Activated CD8-positive, alpha-beta T cell treated with anti-CD3 and anti-CD28 coated beads, Interleukin-2, amount 10 ng/mL, durations not matched to agents 7 days and 5 days (primary cell): ENCODE measurements at regions not wholly inside any gene's neighbourhood (a gene's known extent, or its start where the extent isn't known, plus 50 kb on each side); places are given as distances from the start of the nearest gene placed in this dataset.

Experiments
- ATAC-seq: fragments of 150-1000 bp; cut with Tn5 transposase; one replicate; pipeline ENCODE4 v1.10.0; 2021; ENCODE audit warnings: moderate library complexity
- CTCF ChIA-PET: fragments of 350-600 bp; sonication (Branson Sonifier 250); formaldehyde crosslinking; loops from one replicate; lab custom pipeline; 2021; ENCODE audit warnings: antibody characterized with exemption; lab: Charles Lee
- POLR2A ChIA-PET: fragments of 350-600 bp; sonication (Branson Sonifier 250); formaldehyde crosslinking; loops from one replicate; lab custom pipeline; 2021; ENCODE audit warnings: antibody characterized with exemption; lab: Charles Lee
- DNase-seq: peaks from one replicate; pipeline ENCODE4 v3.0.0-alpha.2; 2020
- H3K27ac Mint-ChIP-seq: one replicate; pipeline ENCODE4 v1.8.0; 2021; ENCODE audit warnings: mild to moderate bottlenecking, mixed read lengths
- H3K27me3 Mint-ChIP-seq: one replicate; pipeline ENCODE4 v1.8.0; 2021; ENCODE audit warnings: low read depth, mixed read lengths
- H3K36me3 Mint-ChIP-seq: one replicate; pipeline ENCODE4 v1.8.0; 2021; ENCODE audit warnings: low read depth, mixed read lengths
- H3K4me1 Mint-ChIP-seq: one replicate; pipeline ENCODE4 v1.8.0; 2021; ENCODE audit warnings: low read depth, mixed read lengths
- H3K4me3 Mint-ChIP-seq: one replicate; pipeline ENCODE4 v1.8.0; 2021; ENCODE audit warnings: mild to moderate bottlenecking, mixed read lengths
- H3K9me3 Mint-ChIP-seq: one replicate; pipeline ENCODE4 v1.8.0; 2022; ENCODE audit warnings: mixed read lengths; ENCODE audit not compliant: insufficient read depth

DNA sequence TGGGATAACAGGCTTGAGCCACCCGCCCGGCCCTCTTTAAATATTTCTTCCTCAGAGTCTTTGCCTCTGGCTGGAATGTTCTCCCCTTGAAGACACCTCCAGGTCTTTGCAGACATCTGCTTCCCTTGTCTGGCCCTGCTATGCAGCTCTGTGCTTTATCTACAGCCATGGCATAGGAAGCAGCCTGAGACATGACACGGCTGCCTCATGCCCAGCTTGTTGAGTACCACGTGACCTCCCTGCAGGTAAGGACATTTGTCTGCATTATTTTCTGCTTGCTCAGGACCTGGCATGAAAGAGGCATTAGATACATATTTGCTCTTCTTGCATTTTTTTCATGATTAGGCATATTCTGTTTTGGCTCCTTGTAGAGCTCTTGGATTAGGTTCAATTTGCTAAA, 113.8 kb upstream of the KLF6 start:
- Mint-ChIP-seq H3K27me3 (no peaks in the 10 kb centered on the region), H3K4me3 (no peak overlapping the region), H3K36me3 (no peaks in the 10 kb centered on the region), H3K27ac (no peak overlapping the region), H3K4me1 (peaks cover 34% of the 10 kb centered on the region), H3K9me3 (no peaks in the 10 kb centered on the region)
- no peak for ATAC-seq
- CTCF ChIA-PET: no interaction called here
- POLR2A ChIA-PET: interaction anchor here (0.6 to 1.1 kb wide), 3 partner anchors 11 to 36 kb away, joined by 3 read pairs; no protein-coding TSS in a partner anchor
- DNase-seq: no peak

DNA sequence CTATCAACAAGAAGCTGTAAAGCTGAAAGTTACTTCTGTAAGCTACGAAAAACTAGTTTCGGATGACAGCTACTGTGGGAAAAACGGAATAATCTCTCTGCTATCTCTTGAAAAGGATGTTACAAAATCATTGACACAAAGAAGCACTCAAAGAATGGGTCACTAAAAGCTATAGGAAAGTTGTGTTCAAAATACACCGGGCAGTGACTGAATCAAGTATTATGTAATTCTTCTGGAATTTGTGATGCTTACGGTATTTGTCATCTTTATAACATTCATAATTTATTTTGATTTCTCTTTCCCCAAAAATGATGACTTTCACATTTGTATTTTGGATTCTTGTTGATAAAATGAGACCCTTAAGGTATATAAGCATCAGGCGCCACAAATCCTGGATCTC, 112.1 kb upstream of the KLF6 start:
- CTCF ChIA-PET: no interaction called here
- ATAC-seq (no peak), DNase-seq (no peak)
- Mint-ChIP-seq H3K36me3 (no peaks in the 10 kb centered on the region), H3K9me3 (no peaks in the 10 kb centered on the region), H3K4me1 (peaks cover 40% of the 10 kb centered on the region), H3K27ac (no peak overlapping the region), H3K4me3 (no peak overlapping the region), H3K27me3 (no peaks in the 10 kb centered on the region)
- POLR2A ChIA-PET: no interaction called here

DNA sequence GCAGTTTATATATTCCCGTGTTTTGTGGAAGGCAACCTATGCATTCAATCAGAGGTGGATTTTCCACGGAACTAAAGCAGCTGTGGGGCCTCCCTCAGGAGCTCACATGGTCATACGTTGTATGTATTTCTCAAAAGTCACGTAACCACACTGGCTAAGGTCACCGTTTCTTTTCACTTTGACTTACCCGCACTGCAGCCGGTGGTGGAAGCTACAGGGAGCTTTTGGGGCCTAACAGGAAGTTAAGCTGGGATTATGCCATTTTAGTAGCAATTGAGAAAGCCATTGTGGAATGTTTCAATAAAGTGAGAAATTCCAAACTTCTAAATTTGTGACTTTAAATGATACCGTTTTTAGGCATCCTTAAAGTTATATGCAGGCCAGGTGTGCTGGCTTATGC, 111.2 kb upstream of the KLF6 start:
- no peaks in the 10 kb centered on the region for H3K27me3 Mint-ChIP-seq
- ATAC-seq (no peak), DNase-seq (no peak)
- H3K4me1 Mint-ChIP-seq: peaks cover 40% of the 10 kb centered on the region
- H3K27ac Mint-ChIP-seq: no peak overlapping the region
- H3K9me3 Mint-ChIP-seq: no peaks in the 10 kb centered on the region
- CTCF ChIA-PET: interaction anchor here (0.6 kb wide), 1 partner anchor 769 kb away, joined by 3 read pairs; no protein-coding TSS in a partner anchor
- no peaks in the 10 kb centered on the region for H3K36me3 Mint-ChIP-seq
- POLR2A ChIA-PET: interaction anchor here (1.2 to 2.0 kb wide), 2 partner anchors 111 to 113 kb away, joined by 3 to 6 read pairs; partner anchors contain the start of gene KLF6
- H3K4me3 Mint-ChIP-seq: no peak overlapping the region

DNA sequence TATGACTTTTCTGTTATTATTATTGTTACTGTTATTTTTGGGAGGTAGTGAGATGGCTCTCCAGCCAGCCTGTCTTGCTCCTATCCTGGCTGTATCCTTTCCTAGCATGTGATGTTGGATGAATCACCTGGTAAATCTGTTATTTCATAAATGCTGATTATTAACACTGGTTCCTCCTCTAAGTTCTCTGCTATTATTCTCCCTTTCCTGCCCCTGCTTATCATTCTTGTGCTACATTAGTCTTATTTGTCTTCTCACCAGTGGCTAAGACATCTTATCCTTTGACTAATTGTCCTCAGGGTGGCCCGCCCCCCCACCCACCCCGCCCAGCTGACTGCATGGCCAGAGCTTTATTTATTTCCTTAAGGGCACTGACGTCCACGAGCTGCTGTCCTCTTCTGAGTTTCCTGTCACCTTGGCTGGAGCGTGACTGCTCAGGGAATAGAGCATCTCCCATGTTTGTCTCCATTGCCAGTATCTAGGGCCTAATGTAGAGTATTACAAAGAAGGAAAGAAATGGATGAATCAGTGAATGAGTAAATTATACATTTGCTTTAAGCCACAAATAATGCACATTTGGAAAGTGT, 110.1 kb upstream of the KLF6 start:
- H3K4me3 Mint-ChIP-seq: no peak overlapping the region
- CTCF ChIA-PET: no interaction called here
- no peaks in the 10 kb centered on the region for H3K36me3 Mint-ChIP-seq
- no peak overlapping the region for H3K27ac Mint-ChIP-seq
- DNase-seq (no peak), ATAC-seq (no peak)
- H3K4me1 Mint-ChIP-seq: peaks cover 40% of the 10 kb centered on the region
- no peaks in the 10 kb centered on the region for H3K27me3 Mint-ChIP-seq
- POLR2A ChIA-PET: interaction anchor here (1.2 to 2.0 kb wide), 2 partner anchors 110 to 112 kb away, joined by 3 to 6 read pairs; partner anchors contain the start of gene KLF6
- peaks cover 3% of the 10 kb centered on the region for H3K9me3 Mint-ChIP-seq

DNA sequence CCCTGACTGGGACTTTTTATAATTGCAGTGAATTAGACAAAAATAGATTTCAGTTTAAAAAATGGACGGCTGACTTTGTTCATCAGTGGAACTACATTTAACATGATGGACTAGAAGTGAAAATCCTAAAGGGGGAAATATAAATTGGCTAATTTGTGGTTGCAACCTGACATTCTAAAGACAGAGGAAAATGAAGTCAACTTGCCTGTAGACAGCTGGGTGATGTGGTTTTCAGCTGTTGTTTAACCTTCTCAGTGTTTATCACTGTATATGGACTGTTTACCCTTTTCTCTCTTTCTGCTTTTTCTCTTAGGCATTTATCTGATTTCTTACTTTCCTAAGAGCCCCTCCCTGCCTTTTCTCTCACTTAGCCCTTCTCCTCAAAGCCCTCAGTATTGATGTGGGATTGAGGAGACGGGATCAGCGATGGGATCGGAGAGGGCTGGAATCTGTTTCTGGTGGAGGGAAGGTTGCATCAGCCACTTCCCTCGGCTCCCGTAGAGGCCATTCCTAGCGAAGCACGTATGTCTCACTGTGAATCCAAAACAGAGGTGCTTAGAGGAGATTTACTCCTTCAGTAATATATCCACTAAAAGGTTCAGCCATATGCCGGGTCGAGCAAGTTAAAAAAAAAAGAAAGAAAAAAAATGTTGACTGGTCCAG, 109.0 kb upstream of the KLF6 start:
- DNase-seq: no peak
- Mint-ChIP-seq H3K4me1 (peaks cover 40% of the 10 kb centered on the region), H3K27ac (no peak overlapping the region), H3K27me3 (no peaks in the 10 kb centered on the region), H3K36me3 (no peaks in the 10 kb centered on the region), H3K4me3 (no peak overlapping the region), H3K9me3 (peaks cover 3% of the 10 kb centered on the region)
- POLR2A ChIA-PET: interaction anchor here (2.0 to 7.9 kb wide), 2 partner anchors 109 to 110 kb away, joined by 6 to 67 read pairs; partner anchors contain the start of gene KLF6
- CTCF ChIA-PET: no interaction called here
- no peak for ATAC-seq

DNA sequence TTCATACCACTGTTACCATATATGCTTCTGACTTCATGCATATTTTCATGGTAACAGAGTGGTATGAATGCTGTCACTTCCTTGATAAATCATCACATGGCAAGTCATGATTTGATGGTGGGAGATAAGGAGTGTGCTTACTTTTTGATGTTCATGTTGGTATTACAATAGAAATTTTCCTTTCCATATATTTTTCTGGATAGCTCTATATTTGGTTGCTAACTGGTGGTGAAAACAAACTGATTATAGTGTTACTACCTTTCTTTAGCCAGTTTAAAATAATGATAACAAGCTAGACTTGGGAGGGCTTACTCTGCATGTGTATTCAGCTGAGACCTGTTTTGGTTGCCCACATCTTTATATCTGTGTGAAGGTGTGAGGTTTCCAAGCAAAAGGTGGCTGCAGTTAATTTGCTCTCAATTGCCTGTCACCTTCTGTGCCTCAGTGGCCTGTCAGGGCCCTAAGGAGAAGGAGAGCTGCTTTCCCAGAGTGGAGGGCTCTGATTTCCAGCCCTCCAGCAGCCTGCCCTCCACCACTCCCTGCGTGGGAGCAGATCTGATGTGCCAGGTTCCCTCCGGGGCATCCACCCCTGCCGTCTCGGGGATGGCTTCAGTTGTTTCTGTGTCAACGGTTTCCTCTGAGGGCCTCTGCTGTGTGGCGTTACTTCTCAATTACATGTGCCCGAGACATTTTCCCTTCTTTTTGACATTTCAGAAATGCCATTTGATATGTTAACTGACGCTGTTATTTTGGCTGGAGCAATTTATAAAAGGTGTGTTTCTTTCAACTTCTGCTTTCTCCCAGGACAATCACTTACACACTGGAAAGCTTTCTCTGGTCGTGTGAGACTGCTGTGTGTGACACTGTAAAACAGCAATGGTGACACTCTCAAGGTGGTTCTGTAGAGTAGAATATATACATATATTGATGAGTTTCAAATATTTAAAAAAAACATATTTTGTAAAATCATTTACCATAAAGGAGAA, 107.7 kb upstream of the KLF6 start:
- H3K27ac Mint-ChIP-seq: peak overlapping the region; percentile 56
- H3K9me3 Mint-ChIP-seq: peaks cover 3% of the 10 kb centered on the region
- no peaks in the 10 kb centered on the region for H3K27me3 Mint-ChIP-seq
- DNase-seq: no peak
- peak; percentile 80 for ATAC-seq
- peaks cover 46% of the 10 kb centered on the region for H3K4me1 Mint-ChIP-seq
- ChIA-PET CTCF (interaction anchor here (0.6 kb wide), 1 partner anchor 17 kb away, joined by 3 read pairs; no protein-coding TSS in a partner anchor), POLR2A (interaction anchor here (0.7 to 7.9 kb wide), 7 partner anchors 18 to 109 kb away, joined by 3 to 67 read pairs (median 6); partner anchors contain the start of gene KLF6)
- no peak overlapping the region for H3K4me3 Mint-ChIP-seq
- no peaks in the 10 kb centered on the region for H3K36me3 Mint-ChIP-seq

DNA sequence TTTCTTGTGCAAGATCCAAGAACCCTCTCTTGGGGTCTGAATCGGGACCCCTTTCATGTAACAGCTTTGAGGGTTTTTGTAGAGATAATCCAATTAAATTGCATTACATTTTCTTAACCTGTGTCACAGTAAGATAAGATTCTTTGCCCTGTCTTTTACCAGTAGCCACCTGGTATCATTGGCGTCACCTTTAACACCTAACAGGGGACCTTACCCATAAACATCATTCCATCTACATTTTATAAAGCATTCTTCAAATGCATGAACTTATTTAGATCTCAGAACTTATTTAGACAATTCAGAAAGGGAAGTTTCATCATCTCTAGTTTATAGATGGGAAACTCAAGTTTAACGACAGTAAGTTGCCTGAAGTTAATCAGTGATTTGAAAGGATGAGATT, 106.4 kb upstream of the KLF6 start:
- H3K27ac Mint-ChIP-seq: no peak overlapping the region
- peaks cover 48% of the 10 kb centered on the region for H3K4me1 Mint-ChIP-seq
- ATAC-seq: no peak
- H3K4me3 Mint-ChIP-seq: no peak overlapping the region
- no peaks in the 10 kb centered on the region for H3K36me3 Mint-ChIP-seq
- CTCF ChIA-PET: no interaction called here
- POLR2A ChIA-PET: interaction anchor here (0.6 to 7.9 kb wide), 2 partner anchors 107 to 767 kb away, joined by 3 to 67 read pairs; partner anchors contain the start of gene KLF6
- DNase-seq: no peak
- H3K9me3 Mint-ChIP-seq: peaks cover 3% of the 10 kb centered on the region
- no peaks in the 10 kb centered on the region for H3K27me3 Mint-ChIP-seq

DNA sequence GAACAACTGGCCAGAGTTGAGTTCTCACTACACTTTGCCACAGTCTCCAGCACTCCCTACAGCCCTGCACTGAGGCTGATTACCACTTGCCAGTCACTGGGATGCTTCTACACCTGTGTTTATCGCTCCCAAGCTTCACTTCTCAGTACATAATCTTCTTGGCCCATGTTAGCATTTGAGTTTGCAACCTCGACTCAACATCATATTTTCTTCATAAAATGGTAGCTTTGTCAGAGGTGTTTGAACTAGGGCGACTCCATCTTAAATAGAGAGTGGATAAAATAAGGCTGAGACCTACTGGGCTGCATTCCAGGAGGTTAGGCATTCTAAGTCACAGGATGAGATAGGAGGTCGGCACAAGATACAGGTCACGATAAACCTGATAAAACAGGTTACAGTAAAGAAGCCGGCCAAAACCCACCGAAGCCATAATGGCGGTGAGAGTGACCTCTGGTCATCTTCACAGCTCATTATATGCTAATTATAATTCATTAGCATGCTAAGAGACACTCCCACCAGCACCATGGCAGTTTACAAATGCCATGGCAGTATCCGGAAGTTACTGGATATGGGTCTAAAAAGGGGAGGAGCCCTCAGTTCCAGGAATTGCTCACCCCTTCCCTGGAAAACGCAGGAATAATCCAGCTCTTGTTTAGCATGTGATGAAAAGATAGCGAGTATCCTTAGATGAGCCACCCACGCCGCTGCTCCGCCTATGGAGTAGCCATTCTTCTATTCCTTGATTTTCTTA, 105.8 kb upstream of the KLF6 start:
- ATAC-seq (no peak), DNase-seq (no peak)
- Mint-ChIP-seq H3K4me3 (no peak overlapping the region), H3K27ac (no peak overlapping the region), H3K9me3 (peaks cover 3% of the 10 kb centered on the region), H3K36me3 (no peaks in the 10 kb centered on the region), H3K4me1 (peaks cover 48% of the 10 kb centered on the region), H3K27me3 (no peaks in the 10 kb centered on the region)
- ChIA-PET CTCF (interaction anchor here (1.4 to 1.5 kb wide), 2 partner anchors 15 to 25 kb away, joined by 4 to 6 read pairs; no protein-coding TSS in a partner anchor), POLR2A (interaction anchor here (0.6 to 7.9 kb wide), 3 partner anchors 107 to 768 kb away, joined by 3 to 67 read pairs (median 3); partner anchors contain the start of gene KLF6)

DNA sequence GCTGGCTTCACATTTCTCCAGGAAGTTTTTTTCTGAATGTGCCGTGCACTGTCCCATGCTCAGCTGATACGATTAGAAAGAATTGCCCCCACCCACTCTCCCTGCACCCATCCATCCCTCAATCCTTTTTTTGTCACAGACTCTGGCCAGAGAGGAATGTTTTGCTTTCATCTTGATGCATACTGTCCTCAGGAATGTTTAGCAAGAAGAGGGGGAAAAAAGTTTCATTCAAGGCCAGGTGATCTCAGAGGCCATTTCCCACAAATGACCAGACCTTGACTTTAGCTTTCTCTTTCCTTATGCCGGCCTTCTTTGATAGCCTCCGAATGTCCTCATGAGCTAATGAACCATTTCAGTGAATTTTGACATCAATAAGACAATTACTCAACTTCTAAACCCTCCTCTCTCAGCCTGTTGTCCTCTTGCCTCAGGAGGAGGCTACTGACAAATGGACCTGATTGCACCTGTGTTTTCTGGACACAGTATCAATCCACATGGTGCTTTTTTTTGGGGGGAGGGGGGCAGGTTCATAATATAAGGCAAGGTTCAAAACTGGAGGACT, 105.0 kb upstream of the KLF6 start:
- Mint-ChIP-seq H3K4me1 (peaks cover 46% of the 10 kb centered on the region), H3K27me3 (no peaks in the 10 kb centered on the region)

DNA sequence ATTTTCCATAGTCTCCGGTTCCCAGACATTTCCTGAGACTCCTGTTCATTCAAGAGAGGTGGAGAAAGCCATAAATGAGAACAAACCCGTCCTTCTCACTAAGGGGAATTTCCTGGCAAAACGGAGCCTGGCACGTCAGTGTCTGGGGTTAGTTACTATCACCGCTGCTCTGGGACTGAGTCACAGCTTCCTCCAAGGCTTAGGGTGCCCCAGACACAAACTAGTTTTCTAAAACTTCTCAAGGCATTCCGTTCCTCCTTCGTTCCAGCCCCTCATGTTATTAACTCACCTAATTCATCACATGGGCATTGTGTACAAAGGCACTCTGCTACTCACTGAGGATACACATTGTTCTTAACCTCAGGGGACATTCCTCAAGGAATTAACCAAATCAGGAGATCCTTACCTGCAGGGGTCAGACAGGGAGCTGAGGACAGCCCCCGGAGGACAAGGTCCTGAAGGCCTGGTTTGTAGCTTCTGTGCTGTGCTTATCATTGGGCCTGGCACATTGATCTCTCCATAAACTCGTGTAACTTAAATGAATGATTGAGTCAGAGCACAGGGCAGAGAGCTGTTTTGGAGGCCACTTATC, 103.0 kb upstream of the KLF6 start:
- CTCF ChIA-PET: interaction anchor here (0.7 to 1.3 kb wide), 2 partner anchors 103 to 243 kb away, joined by 3 read pairs; partner anchors contain the start of gene KLF6
- peak; percentile 34 for DNase-seq
- Mint-ChIP-seq H3K27ac (peak overlapping the region; percentile 9), H3K9me3 (peaks cover 3% of the 10 kb centered on the region), H3K36me3 (no peaks in the 10 kb centered on the region), H3K4me1 (peaks cover 29% of the 10 kb centered on the region), H3K4me3 (no peak overlapping the region), H3K27me3 (no peaks in the 10 kb centered on the region)
- POLR2A ChIA-PET: interaction anchor here (0.7 to 7.9 kb wide), 4 partner anchors 9 to 104 kb away, joined by 3 to 67 read pairs (median 4); partner anchors contain the start of gene KLF6
- peak; percentile 42 for ATAC-seq

More for the DNA sequence above, 105.0 kb upstream of the KLF6 start:
- no peak for DNase-seq
- H3K36me3 Mint-ChIP-seq: no peaks in the 10 kb centered on the region
- peaks cover 3% of the 10 kb centered on the region for H3K9me3 Mint-ChIP-seq
- POLR2A ChIA-PET: interaction anchor here (0.7 to 7.9 kb wide), 2 partner anchors 106 to 181 kb away, joined by 3 to 67 read pairs; partner anchors contain the start of gene KLF6
- no peak overlapping the region for H3K4me3 Mint-ChIP-seq
- H3K27ac Mint-ChIP-seq: no peak overlapping the region
- no peak for ATAC-seq
- CTCF ChIA-PET: interaction anchor here (0.6 to 1.5 kb wide), 4 partner anchors 12 to 43 kb away, joined by 3 to 6 read pairs (median 4); no protein-coding TSS in a partner anchor
